ENCODE measurements at regions not wholly inside any gene's neighbourhood (a gene's known extent, or its start where the extent isn't known, plus 50 kb on each side); places are given as distances from the start of the nearest gene placed in this dataset.

DNA sequence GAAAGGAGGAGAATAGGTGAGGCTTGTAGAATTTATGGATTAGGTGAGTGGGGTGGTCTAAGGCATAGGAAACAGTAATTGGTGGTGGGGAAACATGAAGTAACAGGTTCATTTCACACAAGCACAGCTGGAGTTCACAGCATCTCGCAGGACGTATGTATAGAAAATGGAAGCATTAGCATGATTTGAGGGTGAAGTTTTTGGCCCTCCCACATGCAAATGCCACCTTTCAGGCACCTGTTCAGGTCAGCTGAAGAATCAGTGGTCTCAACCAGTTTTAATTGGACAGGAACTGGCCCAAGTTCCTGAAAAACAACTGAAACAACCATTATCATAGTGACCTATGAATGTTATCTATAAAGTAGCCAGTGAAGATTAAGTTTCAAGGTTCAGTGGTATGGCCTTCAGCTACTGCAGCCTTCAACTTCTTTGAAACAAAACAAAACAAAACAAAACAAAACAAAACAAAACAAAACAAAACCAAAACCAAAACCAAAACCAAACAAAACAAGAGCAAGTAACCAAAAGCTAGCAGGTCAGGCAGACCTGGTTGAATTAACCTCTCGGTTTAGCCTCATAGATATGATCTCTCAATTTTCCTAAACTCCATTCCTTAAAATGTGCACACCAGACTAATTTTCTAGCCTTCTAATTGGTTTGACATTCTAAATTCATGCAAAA, 102.1 kb upstream of the SPHKAP start:
- no peak for TF ChIP-seq POLR2A (IDR thresholded peaks at IDR 0.05)
- TF ChIP-seq, protein P1, sequence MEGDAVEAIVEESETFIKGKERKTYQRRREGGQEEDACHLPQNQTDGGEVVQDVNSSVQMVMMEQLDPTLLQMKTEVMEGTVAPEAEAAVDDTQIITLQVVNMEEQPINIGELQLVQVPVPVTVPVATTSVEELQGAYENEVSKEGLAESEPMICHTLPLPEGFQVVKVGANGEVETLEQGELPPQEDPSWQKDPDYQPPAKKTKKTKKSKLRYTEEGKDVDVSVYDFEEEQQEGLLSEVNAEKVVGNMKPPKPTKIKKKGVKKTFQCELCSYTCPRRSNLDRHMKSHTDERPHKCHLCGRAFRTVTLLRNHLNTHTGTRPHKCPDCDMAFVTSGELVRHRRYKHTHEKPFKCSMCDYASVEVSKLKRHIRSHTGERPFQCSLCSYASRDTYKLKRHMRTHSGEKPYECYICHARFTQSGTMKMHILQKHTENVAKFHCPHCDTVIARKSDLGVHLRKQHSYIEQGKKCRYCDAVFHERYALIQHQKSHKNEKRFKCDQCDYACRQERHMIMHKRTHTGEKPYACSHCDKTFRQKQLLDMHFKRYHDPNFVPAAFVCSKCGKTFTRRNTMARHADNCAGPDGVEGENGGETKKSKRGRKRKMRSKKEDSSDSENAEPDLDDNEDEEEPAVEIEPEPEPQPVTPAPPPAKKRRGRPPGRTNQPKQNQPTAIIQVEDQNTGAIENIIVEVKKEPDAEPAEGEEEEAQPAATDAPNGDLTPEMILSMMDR (IDR thresholded peaks at IDR 0.05), result no peak
- H3K4me1 ChIP-seq, result no peaks in the 10 kb centered on the region
- H3K9me3 ChIP-seq, result no peaks in the 10 kb centered on the region
- no peaks in the 10 kb centered on the region for H3K36me3 ChIP-seq
- H3K27me3 ChIP-seq, result no peaks in the 10 kb centered on the region
- no peak overlapping the region for H3K4me3 ChIP-seq
- no peak for DNase-seq
- no peak overlapping the region for H3K27ac ChIP-seq

DNA sequence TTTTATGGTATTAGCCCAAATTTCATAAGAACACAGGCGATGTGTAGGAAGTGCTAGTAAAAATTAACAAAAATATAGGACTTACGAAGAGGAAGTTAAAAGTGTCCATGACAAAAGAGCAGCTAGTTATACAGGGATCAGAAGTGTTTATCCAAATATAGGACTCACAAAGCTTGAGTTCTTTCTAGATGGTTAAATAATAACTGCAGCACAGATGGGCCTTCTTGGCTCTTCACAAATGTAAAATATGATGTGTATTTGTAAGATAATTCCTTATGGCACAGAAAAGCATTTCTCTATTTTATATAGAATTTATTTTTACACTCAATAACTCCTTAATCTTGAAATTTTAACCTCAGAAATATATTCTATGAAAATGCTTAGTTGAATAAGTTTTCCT, 100.9 kb upstream of the SPHKAP start:
- H3K27me3 ChIP-seq, result no peaks in the 10 kb centered on the region
- H3K4me3 ChIP-seq, result no peak overlapping the region
- DNase-seq, result no peak
- H3K27ac ChIP-seq, result no peak overlapping the region
- TF ChIP-seq POLR2A (IDR thresholded peaks at IDR 0.05), result no peak
- TF ChIP-seq, protein P1 (IDR thresholded peaks at IDR 0.05), result no peak
- no peaks in the 10 kb centered on the region for H3K36me3 ChIP-seq
- no peaks in the 10 kb centered on the region for H3K4me1 ChIP-seq
- no peaks in the 10 kb centered on the region for H3K9me3 ChIP-seq

DNA sequence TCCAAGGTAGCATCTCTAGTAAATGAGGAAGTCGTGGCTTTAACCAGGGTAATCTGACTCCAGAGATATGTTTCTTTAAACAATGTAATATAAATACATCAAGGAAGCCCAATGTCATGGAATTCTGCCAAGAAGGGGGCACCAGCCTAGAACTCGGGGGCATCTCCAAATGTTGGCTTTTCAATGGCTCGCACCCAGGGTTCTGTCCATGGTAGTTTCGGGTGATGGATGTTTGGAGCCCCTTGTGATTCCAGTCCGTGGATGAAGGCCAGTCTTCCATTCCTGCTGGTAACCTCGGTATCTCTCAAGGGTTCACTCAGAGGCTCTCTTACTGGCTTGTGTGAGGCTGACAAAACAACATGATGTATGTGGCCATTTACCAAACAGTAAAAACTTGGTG, 91.7 kb upstream of the SPHKAP start:
- Histone ChIP-seq H3K27ac (no peak overlapping the region), H3K4me1 (no peaks in the 10 kb centered on the region), H3K4me3 (no peak overlapping the region), H3K9me3 (no peaks in the 10 kb centered on the region), H3K36me3 (no peaks in the 10 kb centered on the region), H3K27me3 (no peaks in the 10 kb centered on the region)
- DNase-seq, result no peak
- TF ChIP-seq, protein P1 (IDR thresholded peaks at IDR 0.05), result no peak
- no peak for TF ChIP-seq POLR2A (IDR thresholded peaks at IDR 0.05)

DNA sequence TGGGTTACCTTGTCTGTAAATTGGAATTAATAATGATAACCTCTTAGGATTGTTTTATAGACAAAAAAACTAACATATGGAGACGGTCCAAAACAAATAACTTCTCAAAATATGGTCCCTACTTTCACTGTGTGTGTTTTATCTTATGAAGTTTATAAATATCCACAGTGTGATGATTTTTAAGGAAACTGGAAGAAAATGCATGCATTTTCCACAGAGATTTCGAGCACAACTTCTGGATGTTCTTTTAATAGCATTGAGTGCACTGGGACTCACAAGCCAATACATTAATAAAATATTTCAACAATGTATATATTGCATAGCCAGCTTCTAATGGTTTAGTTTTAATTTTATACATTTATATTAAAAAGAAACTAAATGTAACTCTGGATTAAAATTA, 87.9 kb upstream of the SPHKAP start:
- no peaks in the 10 kb centered on the region for H3K4me1 ChIP-seq
- H3K4me3 ChIP-seq, result no peak overlapping the region
- no peak overlapping the region for H3K27ac ChIP-seq
- DNase-seq, result no peak
- H3K36me3 ChIP-seq, result no peaks in the 10 kb centered on the region
- TF ChIP-seq, protein P1 (IDR thresholded peaks at IDR 0.05), result no peak
- no peak for TF ChIP-seq POLR2A (IDR thresholded peaks at IDR 0.05)
- no peaks in the 10 kb centered on the region for H3K9me3 ChIP-seq
- H3K27me3 ChIP-seq, result no peaks in the 10 kb centered on the region

DNA sequence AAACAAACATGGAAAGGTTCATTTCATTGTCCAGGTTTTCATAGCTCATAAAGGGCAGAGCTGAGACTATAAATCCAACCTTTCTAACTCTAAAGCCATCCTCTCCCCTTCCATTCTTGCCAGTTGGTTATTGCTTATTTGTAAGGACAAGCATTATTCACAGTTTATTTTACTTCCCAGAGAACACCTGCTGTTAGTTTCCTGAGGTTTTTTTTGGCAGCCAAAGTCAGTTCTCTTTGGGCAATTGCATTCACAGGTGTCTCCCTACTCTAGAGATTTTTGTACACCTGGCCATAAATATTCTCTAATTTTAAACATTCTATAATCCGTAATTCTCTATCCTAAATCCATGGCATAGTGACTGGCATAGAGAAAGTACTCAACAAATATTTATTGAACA, 87.3 kb upstream of the SPHKAP start:
- no peak for TF ChIP-seq POLR2A (IDR thresholded peaks at IDR 0.05)
- TF ChIP-seq, protein P1 (IDR thresholded peaks at IDR 0.05), result no peak
- no peak overlapping the region for H3K27ac ChIP-seq
- no peaks in the 10 kb centered on the region for H3K36me3 ChIP-seq
- no peak for DNase-seq
- H3K4me1 ChIP-seq, result no peaks in the 10 kb centered on the region
- no peaks in the 10 kb centered on the region for H3K27me3 ChIP-seq
- no peaks in the 10 kb centered on the region for H3K9me3 ChIP-seq
- no peak overlapping the region for H3K4me3 ChIP-seq

DNA sequence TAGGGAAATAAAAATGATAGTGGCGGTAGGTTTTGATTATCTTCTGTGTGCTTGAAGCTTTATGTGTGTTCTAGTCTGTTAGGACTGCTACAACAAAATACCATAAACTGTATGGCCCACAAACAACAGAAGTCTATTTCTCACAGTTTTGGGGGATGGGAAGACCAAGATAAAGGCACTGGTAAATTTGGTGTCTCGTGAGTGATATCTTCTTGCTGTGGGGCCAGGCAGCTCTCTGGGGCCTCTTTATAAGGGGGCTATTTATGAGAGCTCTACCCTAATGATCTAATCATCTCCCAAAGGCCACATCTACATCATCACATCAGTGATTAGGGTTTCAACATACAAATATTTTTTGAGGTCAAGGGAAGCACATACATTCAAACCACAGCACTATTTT, 86.8 kb upstream of the SPHKAP start:
- Histone ChIP-seq H3K9me3 (no peaks in the 10 kb centered on the region), H3K36me3 (no peaks in the 10 kb centered on the region), H3K27me3 (no peaks in the 10 kb centered on the region), H3K4me1 (no peaks in the 10 kb centered on the region), H3K27ac (no peak overlapping the region), H3K4me3 (no peak overlapping the region)
- TF ChIP-seq, protein P1 (IDR thresholded peaks at IDR 0.05), result no peak
- no peak for TF ChIP-seq POLR2A (IDR thresholded peaks at IDR 0.05)
- no peak for DNase-seq

Measured in Peyer's patch (tissue), 4 donors.